NCI-H2227 treated with DMSO at 0.1 percent for 48 hours (cell line): ENCODE measurements at regions not wholly inside any gene's neighbourhood (a gene's known extent, or its start where the extent isn't known, plus 50 kb on each side); places are given as distances from the start of the nearest gene placed in this dataset.
"Not testable (repeated sequence)": the region's sequence is repeated elsewhere in the genome, so short reads cannot be mapped to it uniquely, and the experiment has no call there.

Source experiments
- DNase-seq: peaks from one replicate; lab custom pipeline; 2025; lab: John Stamatoyannopoulos, UW

GRCh38 chr12:46571608-46572007, 199.0 kb upstream of the SLC38A2 start:
- DNase-seq, result no peak

- DNase-seq, result no peak
These were observed 197.4 kb upstream of the SLC38A2 start for GRCh38 chr12:46569826-46570439.

DNA sequence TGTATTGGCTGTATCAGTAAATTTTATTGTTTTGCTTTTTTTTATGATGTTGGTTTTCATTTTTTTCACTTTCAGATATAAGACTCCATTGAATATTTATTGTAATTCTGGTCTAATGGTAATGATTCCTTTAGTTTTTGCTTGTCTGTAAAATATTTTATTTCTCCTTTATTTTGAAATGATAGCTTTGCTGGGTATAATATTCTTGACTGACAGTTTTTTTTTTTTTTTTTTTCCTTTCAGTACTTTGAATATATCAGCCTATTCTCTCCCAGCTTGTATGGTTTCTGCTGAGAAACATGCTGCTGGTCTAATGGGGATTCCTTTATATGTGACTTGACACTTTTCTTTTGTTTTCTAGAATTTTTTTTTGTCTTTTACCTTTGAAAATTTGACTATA, 195.1 kb upstream of the SLC38A2 start:
- no peak for DNase-seq

DNA sequence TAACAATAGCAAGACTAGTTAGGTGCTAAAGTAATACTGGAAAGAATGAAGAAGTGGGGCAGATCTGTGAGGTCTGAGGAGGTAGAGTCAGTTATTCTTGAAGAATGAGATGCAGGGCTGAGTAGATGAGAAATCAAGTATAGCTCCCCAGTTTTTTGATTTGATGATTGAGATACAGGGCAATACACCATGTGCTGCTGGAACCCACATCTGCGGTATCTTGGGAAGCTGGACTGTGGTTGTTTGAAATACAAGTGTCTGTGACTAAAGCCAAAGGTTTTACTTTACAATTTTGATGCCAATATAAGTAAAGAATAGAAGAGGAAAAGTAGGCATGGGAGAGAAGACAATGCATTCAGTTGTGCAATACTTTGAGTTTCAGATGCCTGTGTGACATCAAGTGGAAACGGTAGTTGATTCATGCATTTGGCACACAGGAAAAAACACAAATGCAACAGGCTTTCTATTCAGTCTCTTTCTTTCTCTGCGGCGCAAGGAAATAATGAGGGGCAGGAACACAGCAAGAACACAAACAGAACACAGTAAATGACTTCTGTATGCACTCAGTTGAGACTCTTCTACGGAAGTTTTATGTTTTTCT, 190.2 kb upstream of the SLC38A2 start:
- no peak for DNase-seq

DNA sequence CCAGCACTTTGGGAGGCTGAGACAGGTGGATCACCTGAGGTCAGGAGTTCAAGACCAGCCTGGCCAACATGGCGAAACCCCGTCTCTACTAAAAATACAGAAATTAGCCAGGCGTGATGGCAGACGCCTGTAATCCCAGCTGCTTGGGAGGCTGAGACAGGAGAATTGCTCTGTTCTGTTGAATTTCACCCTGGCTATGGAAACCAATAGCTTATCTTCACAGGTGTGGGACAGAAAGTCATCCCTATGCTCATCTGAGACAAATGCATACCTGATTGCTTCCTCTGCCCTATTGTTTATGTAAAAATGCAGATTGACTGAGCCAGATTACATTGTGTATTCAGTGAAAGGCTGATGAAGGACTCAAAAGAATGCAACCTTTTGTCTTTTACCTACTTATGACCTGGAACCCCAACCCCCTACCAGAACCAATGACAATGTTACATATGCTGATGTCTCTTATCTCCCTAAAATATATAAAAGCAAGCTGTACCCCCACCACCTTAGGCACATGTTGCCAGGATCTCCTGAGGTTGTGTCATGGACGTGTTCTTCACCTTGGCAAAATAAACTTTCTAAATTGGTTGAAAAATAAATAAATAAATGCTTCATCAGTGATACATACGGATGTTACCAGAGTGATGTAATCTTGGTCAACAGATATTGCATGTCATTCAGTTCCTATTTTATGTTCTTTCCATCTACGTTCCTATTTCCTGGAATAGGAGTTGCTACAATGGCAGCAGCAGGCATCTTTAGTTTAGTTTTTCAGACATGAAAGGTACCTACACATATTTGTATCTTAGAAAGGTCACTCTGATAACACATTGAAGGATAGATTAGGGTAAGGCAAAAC, 189.4 kb upstream of the SLC38A2 start:
- DNase-seq, result not testable (repeated sequence)

GRCh38 chr12:46560874-46561273, 188.3 kb upstream of the SLC38A2 start:
- no peak for DNase-seq

DNA sequence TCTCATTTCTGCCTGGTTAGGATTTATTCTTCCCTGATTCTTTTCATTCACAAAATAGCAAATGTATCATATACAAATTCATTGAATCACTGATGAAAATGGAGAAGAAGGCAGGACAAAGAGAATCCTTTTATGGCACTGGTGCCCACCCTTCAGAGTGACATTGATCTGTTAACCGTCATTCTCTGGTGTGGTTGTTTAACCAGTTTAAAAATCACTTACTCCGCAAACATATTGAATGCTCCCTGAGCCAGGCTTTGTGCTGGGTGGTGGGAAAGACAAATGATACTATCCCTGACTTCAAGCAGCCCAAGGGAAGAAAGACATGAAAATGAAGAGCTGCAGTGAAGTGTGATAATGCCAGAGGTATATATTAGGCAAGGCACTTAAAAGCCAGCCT, 187.5 kb upstream of the SLC38A2 start:
- no peak for DNase-seq

- no peak for DNase-seq
These were observed 186.7 kb upstream of the SLC38A2 start for GRCh38 chr12:46559311-46559710.

GRCh38 chr12:46558677-46559076, 186.1 kb upstream of the SLC38A2 start:
- DNase-seq, result no peak

GRCh38 chr12:46557539-46558373, 185.2 kb upstream of the SLC38A2 start:
- no peak for DNase-seq

- no peak for DNase-seq
These were observed 184.4 kb upstream of the SLC38A2 start for GRCh38 chr12:46556819-46557524.

DNA sequence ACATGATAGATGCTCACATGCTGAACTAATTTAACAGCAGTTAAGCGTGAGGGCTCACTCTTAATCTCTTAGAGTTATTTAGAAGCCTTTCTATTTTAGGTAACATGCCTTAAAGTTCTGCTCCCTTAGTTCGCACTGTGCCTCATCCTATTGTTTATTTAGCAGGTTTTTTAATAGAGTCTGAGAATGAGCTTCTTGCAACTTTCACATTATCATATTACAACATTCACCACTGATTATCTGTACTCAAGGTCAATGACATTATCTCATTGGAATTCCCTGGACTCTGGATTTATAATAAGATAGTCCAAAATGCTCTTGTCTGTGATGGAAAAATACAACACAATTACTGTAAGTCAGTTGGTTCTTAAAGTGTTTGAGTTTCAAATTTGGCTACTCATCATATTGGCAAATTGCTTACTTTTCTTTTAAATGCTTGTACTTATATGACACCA, 183.6 kb upstream of the SLC38A2 start:
- no peak for DNase-seq

DNA sequence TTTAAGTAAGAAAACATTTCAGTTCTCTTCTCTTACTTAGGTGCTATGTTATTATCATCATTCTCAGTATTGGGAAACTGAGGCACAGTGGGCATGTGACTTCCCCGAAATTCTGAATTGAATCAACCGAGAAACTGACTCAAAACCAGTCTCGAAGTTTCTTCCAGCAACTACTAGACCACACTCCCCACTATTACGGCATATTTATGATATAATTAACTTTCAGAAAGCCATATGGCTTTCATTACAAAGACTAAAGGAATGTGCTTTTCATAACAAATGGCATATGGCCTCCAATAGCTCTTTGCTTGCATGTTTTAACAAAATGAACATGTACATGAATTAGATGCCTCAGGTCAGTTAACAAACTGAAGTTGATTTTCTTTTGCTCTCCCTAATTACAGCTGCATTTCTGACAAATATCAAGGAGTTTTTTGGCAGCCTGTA, 182.9 kb upstream of the SLC38A2 start:
- DNase-seq, result no peak

DNA sequence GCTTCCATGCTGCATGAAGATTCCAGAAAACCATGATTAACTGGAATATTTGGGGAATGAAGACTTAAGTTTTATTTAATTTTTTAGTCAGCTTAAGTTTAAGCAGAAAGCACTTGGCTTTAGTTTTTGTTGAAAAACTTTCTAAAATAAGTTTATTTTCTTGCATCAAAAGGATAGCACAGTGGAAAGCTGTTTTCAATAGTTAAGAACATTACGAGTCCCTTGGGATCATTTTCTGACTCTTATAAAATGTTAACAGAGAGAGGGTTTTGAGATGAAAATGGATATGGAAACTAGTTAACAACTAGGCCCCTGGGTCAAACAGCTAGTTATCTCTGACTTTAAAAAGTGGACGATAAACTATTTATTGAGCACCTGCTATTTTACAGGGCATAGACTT, 181.9 kb upstream of the SLC38A2 start:
- DNase-seq, result no peak

DNA sequence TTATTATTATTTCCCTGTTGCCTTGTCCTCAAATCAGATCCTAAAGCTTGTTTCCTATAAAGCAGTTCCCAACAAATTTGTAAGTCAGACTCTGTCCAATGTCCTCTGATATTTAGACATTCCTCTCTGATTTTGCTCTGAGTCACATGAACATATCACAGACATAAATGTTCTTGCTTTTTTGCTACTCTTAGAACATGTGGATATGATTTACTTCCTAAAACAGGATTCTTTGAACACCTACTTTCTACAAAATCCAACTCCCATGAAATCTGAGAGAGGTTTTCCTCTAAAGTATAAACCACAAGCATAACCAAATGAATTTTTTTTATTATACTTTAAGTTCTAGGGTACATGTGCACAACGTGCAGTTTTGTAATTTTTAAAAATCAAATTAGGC, 181.3 kb upstream of the SLC38A2 start:
- no peak for DNase-seq

GRCh38 chr12:46553266-46553665, 180.7 kb upstream of the SLC38A2 start:
- no peak for DNase-seq

GRCh38 chr12:46550266-46550879, 177.8 kb upstream of the SLC38A2 start:
- no peak for DNase-seq

DNA sequence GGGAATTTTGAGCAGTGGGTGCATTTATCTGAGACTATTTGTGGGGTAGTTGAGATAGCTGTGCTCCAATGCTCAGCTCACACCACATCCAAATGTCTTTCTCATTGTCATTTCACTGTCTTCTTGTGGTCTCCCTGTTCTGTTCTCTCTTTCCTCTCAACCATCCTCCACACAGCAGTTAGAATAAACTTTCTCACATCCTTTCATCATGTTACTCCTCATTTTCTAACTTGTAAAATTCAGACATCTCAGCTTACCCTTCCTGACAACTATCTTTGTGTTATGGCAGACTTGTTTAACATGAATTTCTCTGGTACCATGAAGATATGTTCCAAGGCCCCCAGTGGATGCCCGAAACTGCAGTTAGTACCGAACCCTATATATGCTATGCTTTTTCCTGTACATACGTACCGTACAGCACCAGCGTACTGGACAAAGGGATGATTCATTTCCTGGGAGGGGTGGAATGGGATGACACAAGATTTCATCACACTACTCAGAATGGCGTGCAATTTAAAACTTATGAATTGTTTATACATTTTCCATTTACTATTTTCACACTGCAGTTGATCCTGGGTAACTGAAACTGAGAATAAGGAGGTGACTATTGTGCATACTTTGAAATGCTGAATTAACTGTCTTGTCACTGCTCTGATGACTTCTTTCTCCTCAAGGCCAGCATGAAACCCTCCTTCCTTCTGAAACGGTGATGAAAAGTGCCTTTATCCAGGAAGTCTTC, 177.1 kb upstream of the SLC38A2 start:
- DNase-seq, result no peak

DNA sequence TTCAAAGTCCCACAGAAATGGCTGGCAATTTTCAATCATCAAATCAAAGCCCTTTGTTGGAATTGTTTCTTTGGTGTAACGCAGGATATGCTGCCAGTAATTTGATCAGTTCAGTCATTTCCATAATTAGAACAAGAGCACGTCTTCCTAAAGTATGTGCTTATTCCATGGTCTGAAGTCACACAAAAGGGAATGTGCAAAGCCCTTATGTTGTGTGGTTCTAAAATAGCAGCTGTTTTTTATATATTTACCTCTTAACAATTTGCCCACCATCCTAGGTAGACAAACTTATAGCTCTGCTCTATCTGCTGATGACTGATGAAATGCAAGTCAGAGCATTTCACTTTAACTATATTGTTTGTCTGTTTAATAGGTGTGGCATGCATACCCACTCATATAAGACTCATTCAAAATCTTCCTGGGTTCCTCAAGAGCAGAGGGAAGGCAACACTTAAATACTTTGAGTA, 176.1 kb upstream of the SLC38A2 start:
- no peak for DNase-seq
